ENCODE measurements at regions not wholly inside any gene's neighbourhood (a gene's known extent, or its start where the extent isn't known, plus 50 kb on each side); places are given as distances from the start of the nearest gene placed in this dataset.

- no peak for DNase-seq
These were observed 52.0 kb downstream of the LRATD1 start for GRCh38 chr2:14684516-14684915.

GRCh38 chr2:14690926-14691325, 58.4 kb downstream of the LRATD1 start:
- DNase-seq = no peak

GRCh38 chr2:14693874-14694273, 61.4 kb downstream of the LRATD1 start:
- no peak for DNase-seq

GRCh38 chr2:14700753-14701152, 68.2 kb downstream of the LRATD1 start:
- DNase-seq = no peak

- DNase-seq = no peak
These were observed 69.7 kb downstream of the LRATD1 start for GRCh38 chr2:14702258-14702657.

GRCh38 chr2:14706201-14706600, 73.7 kb downstream of the LRATD1 start:
- DNase-seq = no peak

GRCh38 chr2:14712111-14712510, 79.6 kb downstream of the LRATD1 start:
- no peak for DNase-seq

- no peak for DNase-seq
These were observed 80.7 kb downstream of the LRATD1 start for GRCh38 chr2:14713248-14713647.

- no peak for DNase-seq
These were observed 83.1 kb downstream of the LRATD1 start for GRCh38 chr2:14715600-14715999.

- no peak for DNase-seq
These were observed 83.8 kb downstream of the LRATD1 start for GRCh38 chr2:14716319-14716718.

GRCh38 chr2:14717131-14717530, 84.6 kb downstream of the LRATD1 start:
- no peak for DNase-seq

- no peak for DNase-seq
These were observed 87.8 kb downstream of the LRATD1 start for GRCh38 chr2:14720319-14720718.

- no peak for DNase-seq
These were observed 88.2 kb downstream of the LRATD1 start for GRCh38 chr2:14720739-14721138.

GRCh38 chr2:14722904-14723570, 90.5 kb downstream of the LRATD1 start:
- no peak for DNase-seq

GRCh38 chr2:14723684-14724083, 91.2 kb downstream of the LRATD1 start:
- DNase-seq = no peak

GRCh38 chr2:14735696-14736095, 103.2 kb downstream of the LRATD1 start:
- DNase-seq = no peak

- DNase-seq = no peak
These were observed 104.7 kb downstream of the LRATD1 start for GRCh38 chr2:14737201-14737600.

- no peak for DNase-seq
These were observed 111.3 kb downstream of the LRATD1 start for GRCh38 chr2:14743861-14744260.

- DNase-seq = no peak
These were observed 113.0 kb downstream of the LRATD1 start for GRCh38 chr2:14745288-14746076.

- DNase-seq = no peak
These were observed 113.6 kb downstream of the LRATD1 start for GRCh38 chr2:14746133-14746532.

- no peak for DNase-seq
These were observed 114.9 kb downstream of the LRATD1 start for GRCh38 chr2:14747447-14747846.

- DNase-seq = no peak
These were observed 117.4 kb downstream of the LRATD1 start for GRCh38 chr2:14749884-14750283.

- DNase-seq = no peak
These were observed 117.9 kb downstream of the LRATD1 start for GRCh38 chr2:14750433-14750832.

GRCh38 chr2:14751581-14751980, 119.1 kb downstream of the LRATD1 start:
- no peak for DNase-seq

- DNase-seq = no peak
These were observed 119.8 kb downstream of the LRATD1 start for GRCh38 chr2:14752295-14752694.

Data from NCI-H2171 (cell line).